ENCODE measurements at regions not wholly inside any gene's neighbourhood (a gene's known extent, or its start where the extent isn't known, plus 50 kb on each side); places are given as distances from the start of the nearest gene placed in this dataset.

- Histone ChIP-seq H3K4me3 (ENCODE audit: low read length) (no peak overlapping the region), H3K36me3 (ENCODE audit: control insufficient read depth, insufficient read depth, low read length, severe bottlenecking) (no peaks in the 10 kb centered on the region), H3K27me3 (replicated peaks; ENCODE audit: control insufficient read depth, insufficient read depth, low read length) (no peaks in the 10 kb centered on the region), H3K4me1 (ENCODE audit: control insufficient read depth, insufficient read depth, low read length) (no peaks in the 10 kb centered on the region), H3K9me3 (ENCODE audit: control insufficient read depth, low read length) (no peaks in the 10 kb centered on the region), H3K9ac (ENCODE audit: low read length) (no peak overlapping the region)
- no peak for DNase-seq (ENCODE audit: low read depth)
Measured at GRCh38 chr12:41907550-41907949, 237.1 kb downstream of the GXYLT1 start.

GRCh38 chr12:41907021-41907420 lies 237.7 kb downstream of the GXYLT1 start:
- Histone ChIP-seq H3K27me3 (replicated peaks; ENCODE audit: control insufficient read depth, insufficient read depth, low read length) (no peaks in the 10 kb centered on the region), H3K4me3 (ENCODE audit: low read length) (no peak overlapping the region), H3K36me3 (ENCODE audit: control insufficient read depth, insufficient read depth, low read length, severe bottlenecking) (no peaks in the 10 kb centered on the region), H3K4me1 (ENCODE audit: control insufficient read depth, insufficient read depth, low read length) (no peaks in the 10 kb centered on the region), H3K9me3 (ENCODE audit: control insufficient read depth, low read length) (no peaks in the 10 kb centered on the region), H3K9ac (ENCODE audit: low read length) (no peak overlapping the region)
- no peak for DNase-seq (ENCODE audit: low read depth)

- H3K9me3 ChIP-seq (ENCODE audit: control insufficient read depth, low read length) = no peaks in the 10 kb centered on the region
- H3K9ac ChIP-seq (ENCODE audit: low read length) = no peak overlapping the region
- no peaks in the 10 kb centered on the region for H3K36me3 ChIP-seq (ENCODE audit: control insufficient read depth, insufficient read depth, low read length, severe bottlenecking)
- H3K27me3 ChIP-seq (replicated peaks; ENCODE audit: control insufficient read depth, insufficient read depth, low read length) = no peaks in the 10 kb centered on the region
- H3K4me1 ChIP-seq (ENCODE audit: control insufficient read depth, insufficient read depth, low read length) = no peaks in the 10 kb centered on the region
- no peak for DNase-seq (ENCODE audit: low read depth)
- H3K4me3 ChIP-seq (ENCODE audit: low read length) = no peak overlapping the region
Measured at GRCh38 chr12:41905759-41906297, 238.8 kb downstream of the GXYLT1 start.

- no peaks in the 10 kb centered on the region for H3K4me1 ChIP-seq (ENCODE audit: control insufficient read depth, insufficient read depth, low read length)
- H3K9ac ChIP-seq (ENCODE audit: low read length) = no peak overlapping the region
- H3K36me3 ChIP-seq (ENCODE audit: control insufficient read depth, insufficient read depth, low read length, severe bottlenecking) = no peaks in the 10 kb centered on the region
- H3K4me3 ChIP-seq (ENCODE audit: low read length) = no peak overlapping the region
- H3K9me3 ChIP-seq (ENCODE audit: control insufficient read depth, low read length) = no peaks in the 10 kb centered on the region
- DNase-seq (ENCODE audit: low read depth) = no peak
- no peaks in the 10 kb centered on the region for H3K27me3 ChIP-seq (replicated peaks; ENCODE audit: control insufficient read depth, insufficient read depth, low read length)
Measured at GRCh38 chr12:41905073-41905758, 239.5 kb downstream of the GXYLT1 start.

GRCh38 chr12:41904041-41904440 lies 240.6 kb downstream of the GXYLT1 start:
- H3K9ac ChIP-seq (ENCODE audit: low read length) = no peak overlapping the region
- no peak for DNase-seq (ENCODE audit: low read depth)
- no peaks in the 10 kb centered on the region for H3K27me3 ChIP-seq (replicated peaks; ENCODE audit: control insufficient read depth, insufficient read depth, low read length)
- no peak overlapping the region for H3K4me3 ChIP-seq (ENCODE audit: low read length)
- H3K9me3 ChIP-seq (ENCODE audit: control insufficient read depth, low read length) = no peaks in the 10 kb centered on the region
- H3K4me1 ChIP-seq (ENCODE audit: control insufficient read depth, insufficient read depth, low read length) = no peaks in the 10 kb centered on the region
- H3K36me3 ChIP-seq (ENCODE audit: control insufficient read depth, insufficient read depth, low read length, severe bottlenecking) = no peaks in the 10 kb centered on the region

- H3K4me3 ChIP-seq (ENCODE audit: low read length) = no peak overlapping the region
- no peaks in the 10 kb centered on the region for H3K4me1 ChIP-seq (ENCODE audit: control insufficient read depth, insufficient read depth, low read length)
- no peaks in the 10 kb centered on the region for H3K36me3 ChIP-seq (ENCODE audit: control insufficient read depth, insufficient read depth, low read length, severe bottlenecking)
- no peaks in the 10 kb centered on the region for H3K27me3 ChIP-seq (replicated peaks; ENCODE audit: control insufficient read depth, insufficient read depth, low read length)
- peaks cover under 1% of the 10 kb centered on the region for H3K9me3 ChIP-seq (ENCODE audit: control insufficient read depth, low read length)
- no peak overlapping the region for H3K9ac ChIP-seq (ENCODE audit: low read length)
- DNase-seq (ENCODE audit: low read depth) = no peak
Measured at GRCh38 chr12:41903014-41903708, 241.5 kb downstream of the GXYLT1 start.

- no peaks in the 10 kb centered on the region for H3K36me3 ChIP-seq (ENCODE audit: control insufficient read depth, insufficient read depth, low read length, severe bottlenecking)
- H3K9ac ChIP-seq (ENCODE audit: low read length) = no peak overlapping the region
Measured at GRCh38 chr12:41899577-41899976, 245.1 kb downstream of the GXYLT1 start.

GRCh38 chr12:41897593-41897992 lies 247.1 kb downstream of the GXYLT1 start:
- no peaks in the 10 kb centered on the region for H3K36me3 ChIP-seq (ENCODE audit: control insufficient read depth, insufficient read depth, low read length, severe bottlenecking)
- no peaks in the 10 kb centered on the region for H3K27me3 ChIP-seq (replicated peaks; ENCODE audit: control insufficient read depth, insufficient read depth, low read length)
- DNase-seq (ENCODE audit: low read depth) = no peak
- H3K9ac ChIP-seq (ENCODE audit: low read length) = no peak overlapping the region
- peaks cover 9% of the 10 kb centered on the region for H3K9me3 ChIP-seq (ENCODE audit: control insufficient read depth, low read length)
- no peaks in the 10 kb centered on the region for H3K4me1 ChIP-seq (ENCODE audit: control insufficient read depth, insufficient read depth, low read length)
- H3K4me3 ChIP-seq (ENCODE audit: low read length) = no peak overlapping the region

More at GRCh38 chr12:41899577-41899976, 245.1 kb downstream of the GXYLT1 start:
- Histone ChIP-seq H3K4me1 (ENCODE audit: control insufficient read depth, insufficient read depth, low read length) (no peaks in the 10 kb centered on the region), H3K9me3 (ENCODE audit: control insufficient read depth, low read length) (peaks cover 9% of the 10 kb centered on the region), H3K4me3 (ENCODE audit: low read length) (no peak overlapping the region), H3K27me3 (replicated peaks; ENCODE audit: control insufficient read depth, insufficient read depth, low read length) (no peaks in the 10 kb centered on the region)
- DNase-seq (ENCODE audit: low read depth) = no peak

GRCh38 chr12:41893491-41893890 lies 251.2 kb downstream of the GXYLT1 start:
- no peak for DNase-seq (ENCODE audit: low read depth)
- Histone ChIP-seq H3K9ac (ENCODE audit: low read length) (no peak overlapping the region), H3K9me3 (ENCODE audit: control insufficient read depth, low read length) (peaks cover 9% of the 10 kb centered on the region), H3K4me3 (ENCODE audit: low read length) (no peak overlapping the region), H3K4me1 (ENCODE audit: control insufficient read depth, insufficient read depth, low read length) (no peaks in the 10 kb centered on the region), H3K36me3 (ENCODE audit: control insufficient read depth, insufficient read depth, low read length, severe bottlenecking) (no peaks in the 10 kb centered on the region), H3K27me3 (replicated peaks; ENCODE audit: control insufficient read depth, insufficient read depth, low read length) (no peaks in the 10 kb centered on the region)

- no peaks in the 10 kb centered on the region for H3K4me1 ChIP-seq (ENCODE audit: control insufficient read depth, insufficient read depth, low read length)
- H3K4me3 ChIP-seq (ENCODE audit: low read length) = no peak overlapping the region
- no peaks in the 10 kb centered on the region for H3K36me3 ChIP-seq (ENCODE audit: control insufficient read depth, insufficient read depth, low read length, severe bottlenecking)
- no peaks in the 10 kb centered on the region for H3K9me3 ChIP-seq (ENCODE audit: control insufficient read depth, low read length)
- no peaks in the 10 kb centered on the region for H3K27me3 ChIP-seq (replicated peaks; ENCODE audit: control insufficient read depth, insufficient read depth, low read length)
- no peak for DNase-seq (ENCODE audit: low read depth)
- no peak overlapping the region for H3K9ac ChIP-seq (ENCODE audit: low read length)
Measured at GRCh38 chr12:41892302-41892701, 252.4 kb downstream of the GXYLT1 start.

GRCh38 chr12:41891226-41891625 lies 253.4 kb downstream of the GXYLT1 start:
- Histone ChIP-seq H3K4me1 (ENCODE audit: control insufficient read depth, insufficient read depth, low read length) (no peaks in the 10 kb centered on the region), H3K9me3 (ENCODE audit: control insufficient read depth, low read length) (no peaks in the 10 kb centered on the region), H3K27me3 (replicated peaks; ENCODE audit: control insufficient read depth, insufficient read depth, low read length) (no peaks in the 10 kb centered on the region), H3K36me3 (ENCODE audit: control insufficient read depth, insufficient read depth, low read length, severe bottlenecking) (no peaks in the 10 kb centered on the region), H3K4me3 (ENCODE audit: low read length) (no peak overlapping the region), H3K9ac (ENCODE audit: low read length) (no peak overlapping the region)
- no peak for DNase-seq (ENCODE audit: low read depth)

All from adipocyte (in vitro differentiated cells).